Nephron progenitor cell (in vitro differentiated cells): ENCODE measurements at regions not wholly inside any gene's neighbourhood (a gene's known extent, or its start where the extent isn't known, plus 50 kb on each side); places are given as distances from the start of the nearest gene placed in this dataset.

ENCODE experiments used
- DNase-seq: peaks from one replicate; pipeline ENCODE4 v3.0.0; 2021
- H3K27ac Mint-ChIP-seq: 2 replicates; pipeline ENCODE4 v1.8.0; 2021; ENCODE audit warnings: mild to moderate bottlenecking, moderate library complexity, mixed read lengths
- H3K27me3 Mint-ChIP-seq: 2 replicates; pipeline ENCODE4 v1.8.0; 2021; ENCODE audit warnings: mild to moderate bottlenecking, low read depth, mixed read lengths; ENCODE audit not compliant: poor library complexity
- H3K36me3 Mint-ChIP-seq: 2 replicates; pipeline ENCODE4 v1.8.0; 2021; ENCODE audit warnings: low read depth, mixed read lengths
- H3K4me1 Mint-ChIP-seq: 2 replicates; pipeline ENCODE4 v1.8.0; 2021; ENCODE audit warnings: mixed read lengths
- H3K4me3 Mint-ChIP-seq: 2 replicates; pipeline ENCODE4 v1.8.0; 2021; ENCODE audit warnings: mild to moderate bottlenecking, moderate library complexity, mixed read lengths
- H3K9me3 Mint-ChIP-seq: 2 replicates; pipeline ENCODE4 v1.8.0; 2021; ENCODE audit warnings: mild to moderate bottlenecking, moderate library complexity, mixed read lengths
- CTCF ChIP-seq: fragments of 200-600 bp; sonication (generic); IDR thresholded peaks from 2 replicates; pipeline ENCODE4 v1.5.0; 2021; ENCODE audit warnings: antibody characterized with exemption

- no peaks in the 10 kb centered on the region for H3K36me3 Mint-ChIP-seq
- no peak for DNase-seq
- H3K27ac Mint-ChIP-seq, result no peak overlapping the region
- peaks cover 13% of the 10 kb centered on the region for H3K27me3 Mint-ChIP-seq
- no peak for TF ChIP-seq CTCF
- H3K4me1 Mint-ChIP-seq, result no peaks in the 10 kb centered on the region
- H3K9me3 Mint-ChIP-seq, result no peaks in the 10 kb centered on the region
- no peak overlapping the region for H3K4me3 Mint-ChIP-seq
Measured at GRCh38 chr18:22697561-22697960, 235.6 kb upstream of the RBBP8 start.

- Mint-ChIP-seq H3K9me3 (no peaks in the 10 kb centered on the region), H3K27me3 (peaks cover 10% of the 10 kb centered on the region), H3K27ac (no peak overlapping the region), H3K36me3 (no peaks in the 10 kb centered on the region), H3K4me3 (no peak overlapping the region), H3K4me1 (no peaks in the 10 kb centered on the region)
- DNase-seq, result no peak
- TF ChIP-seq CTCF, result no peak
Measured at GRCh38 chr18:22698711-22699110, 234.4 kb upstream of the RBBP8 start.

- Mint-ChIP-seq H3K27ac (no peak overlapping the region), H3K4me3 (no peak overlapping the region), H3K4me1 (no peaks in the 10 kb centered on the region), H3K36me3 (no peaks in the 10 kb centered on the region), H3K27me3 (peaks cover 10% of the 10 kb centered on the region), H3K9me3 (no peaks in the 10 kb centered on the region)
- no peak for DNase-seq
- no peak for TF ChIP-seq CTCF
Measured at GRCh38 chr18:22699629-22700028, 233.5 kb upstream of the RBBP8 start.

GRCh38 chr18:22700920-22701319, 232.2 kb upstream of the RBBP8 start:
- TF ChIP-seq CTCF, result no peak
- no peak for DNase-seq
- Mint-ChIP-seq H3K27me3 (peaks cover 10% of the 10 kb centered on the region), H3K4me3 (no peak overlapping the region), H3K27ac (no peak overlapping the region), H3K36me3 (no peaks in the 10 kb centered on the region), H3K4me1 (no peaks in the 10 kb centered on the region), H3K9me3 (no peaks in the 10 kb centered on the region)

GRCh38 chr18:22701326-22701725, 231.8 kb upstream of the RBBP8 start:
- Mint-ChIP-seq H3K9me3 (no peaks in the 10 kb centered on the region), H3K4me1 (no peaks in the 10 kb centered on the region), H3K27ac (no peak overlapping the region), H3K4me3 (no peak overlapping the region), H3K27me3 (peaks cover 10% of the 10 kb centered on the region), H3K36me3 (no peaks in the 10 kb centered on the region)
- no peak for DNase-seq
- no peak for TF ChIP-seq CTCF

GRCh38 chr18:22701795-22702194, 231.3 kb upstream of the RBBP8 start:
- no peak for TF ChIP-seq CTCF
- Mint-ChIP-seq H3K36me3 (no peaks in the 10 kb centered on the region), H3K9me3 (no peaks in the 10 kb centered on the region), H3K27me3 (peaks cover 10% of the 10 kb centered on the region), H3K4me1 (no peaks in the 10 kb centered on the region), H3K4me3 (no peak overlapping the region), H3K27ac (no peak overlapping the region)
- no peak for DNase-seq
